ENCODE measurements at regions not wholly inside any gene's neighbourhood (a gene's known extent, or its start where the extent isn't known, plus 50 kb on each side); places are given as distances from the start of the nearest gene placed in this dataset.

DNA sequence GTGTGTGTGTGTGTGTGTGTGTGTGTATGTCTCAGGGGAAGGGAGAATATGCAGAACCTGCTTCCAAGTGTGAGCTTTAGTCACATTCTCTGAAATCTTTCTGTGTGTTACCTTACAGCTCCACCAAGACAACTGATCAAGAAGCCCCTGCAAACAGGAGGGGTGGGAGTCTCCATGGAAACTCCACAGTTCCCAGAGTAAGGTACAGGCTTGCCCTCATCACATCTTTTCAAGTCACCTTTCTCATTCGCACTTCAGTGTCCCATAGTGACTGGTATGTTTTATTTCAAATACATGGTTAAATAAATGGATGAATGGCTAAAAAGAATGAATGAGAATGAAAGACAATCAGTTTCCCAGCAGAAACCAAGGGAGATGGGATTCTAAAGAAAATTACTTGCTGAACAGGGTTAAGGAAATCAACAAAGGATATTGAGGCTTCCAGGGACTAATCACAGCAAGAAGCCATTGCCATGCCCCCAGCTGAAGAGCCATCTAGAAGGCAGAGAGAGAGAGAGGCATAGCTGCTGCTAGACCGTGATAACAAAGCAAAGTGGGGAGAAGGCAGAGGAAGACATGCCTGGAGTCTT is 987.2 kb upstream of the CELF4 start:
- Histone ChIP-seq H3K27me3 (ENCODE audit: low read depth) (no peaks in the 10 kb centered on the region), H3K4me1 (no peaks in the 10 kb centered on the region), H3K27ac (no peak overlapping the region), H3K4me3 (no peak overlapping the region), H3K36me3 (no peaks in the 10 kb centered on the region), H3K9me3 (no peaks in the 10 kb centered on the region)
- TF ChIP-seq, protein P1, sequence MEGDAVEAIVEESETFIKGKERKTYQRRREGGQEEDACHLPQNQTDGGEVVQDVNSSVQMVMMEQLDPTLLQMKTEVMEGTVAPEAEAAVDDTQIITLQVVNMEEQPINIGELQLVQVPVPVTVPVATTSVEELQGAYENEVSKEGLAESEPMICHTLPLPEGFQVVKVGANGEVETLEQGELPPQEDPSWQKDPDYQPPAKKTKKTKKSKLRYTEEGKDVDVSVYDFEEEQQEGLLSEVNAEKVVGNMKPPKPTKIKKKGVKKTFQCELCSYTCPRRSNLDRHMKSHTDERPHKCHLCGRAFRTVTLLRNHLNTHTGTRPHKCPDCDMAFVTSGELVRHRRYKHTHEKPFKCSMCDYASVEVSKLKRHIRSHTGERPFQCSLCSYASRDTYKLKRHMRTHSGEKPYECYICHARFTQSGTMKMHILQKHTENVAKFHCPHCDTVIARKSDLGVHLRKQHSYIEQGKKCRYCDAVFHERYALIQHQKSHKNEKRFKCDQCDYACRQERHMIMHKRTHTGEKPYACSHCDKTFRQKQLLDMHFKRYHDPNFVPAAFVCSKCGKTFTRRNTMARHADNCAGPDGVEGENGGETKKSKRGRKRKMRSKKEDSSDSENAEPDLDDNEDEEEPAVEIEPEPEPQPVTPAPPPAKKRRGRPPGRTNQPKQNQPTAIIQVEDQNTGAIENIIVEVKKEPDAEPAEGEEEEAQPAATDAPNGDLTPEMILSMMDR (IDR thresholded peaks at IDR 0.05): no peak
- ATAC-seq: no peak
- intact Hi-C loops (cut with DNase I): no loop called here
- no peak for DNase-seq

DNA sequence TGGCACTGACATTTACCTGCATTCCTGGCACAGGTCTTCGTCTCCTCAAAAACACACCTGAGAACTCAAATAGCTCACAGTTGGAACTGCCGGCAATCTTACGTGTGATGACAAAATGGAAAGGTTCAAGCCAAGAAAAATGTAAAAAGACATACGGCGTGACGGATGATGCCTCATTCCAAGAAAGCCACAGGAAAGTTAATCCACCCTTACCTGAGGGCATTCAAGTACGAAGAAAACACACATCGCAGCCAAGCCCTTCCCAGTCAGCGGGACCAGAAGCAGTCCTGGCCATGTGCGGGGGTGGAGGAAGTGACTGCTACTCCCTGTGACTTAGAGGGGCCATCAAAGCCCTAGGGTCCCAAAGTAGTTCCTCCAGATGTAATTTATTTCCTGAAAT is 986.3 kb upstream of the CELF4 start:
- Histone ChIP-seq H3K36me3 (no peaks in the 10 kb centered on the region), H3K27me3 (ENCODE audit: low read depth) (no peaks in the 10 kb centered on the region), H3K4me3 (no peak overlapping the region), H3K9me3 (no peaks in the 10 kb centered on the region), H3K27ac (no peak overlapping the region), H3K4me1 (no peaks in the 10 kb centered on the region)
- intact Hi-C loops (cut with DNase I): no loop called here
- ATAC-seq (no peak), DNase-seq (no peak)
- TF ChIP-seq, protein P1 (IDR thresholded peaks at IDR 0.05): no peak

DNA sequence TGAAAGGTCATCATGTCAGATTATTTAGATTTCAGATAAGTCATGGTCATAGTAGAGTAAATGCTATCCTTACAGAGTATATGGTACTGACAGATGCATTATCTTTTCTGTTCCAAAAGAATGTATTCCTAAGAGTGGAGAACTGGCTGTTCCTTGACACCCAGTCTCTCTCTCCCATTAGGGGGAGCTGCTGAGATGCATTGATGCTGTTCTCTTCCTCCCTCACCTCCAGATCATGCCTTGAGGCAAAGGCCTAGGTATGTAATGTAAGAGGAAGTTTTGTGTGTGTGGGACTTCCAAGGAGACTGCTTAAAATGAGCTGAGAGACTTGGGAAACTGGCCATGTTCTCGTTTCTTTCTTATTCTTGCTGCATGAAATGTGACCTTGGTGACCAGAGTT is 979.5 kb upstream of the CELF4 start:
- intact Hi-C loops (cut with DNase I): no loop called here
- H3K4me3 ChIP-seq: no peak overlapping the region
- ATAC-seq (no peak), DNase-seq (no peak)
- no peaks in the 10 kb centered on the region for H3K4me1 ChIP-seq
- no peaks in the 10 kb centered on the region for H3K9me3 ChIP-seq
- no peaks in the 10 kb centered on the region for H3K27me3 ChIP-seq (ENCODE audit: low read depth)
- TF ChIP-seq, protein P1 (IDR thresholded peaks at IDR 0.05): no peak
- H3K27ac ChIP-seq: no peak overlapping the region
- H3K36me3 ChIP-seq: no peaks in the 10 kb centered on the region

DNA sequence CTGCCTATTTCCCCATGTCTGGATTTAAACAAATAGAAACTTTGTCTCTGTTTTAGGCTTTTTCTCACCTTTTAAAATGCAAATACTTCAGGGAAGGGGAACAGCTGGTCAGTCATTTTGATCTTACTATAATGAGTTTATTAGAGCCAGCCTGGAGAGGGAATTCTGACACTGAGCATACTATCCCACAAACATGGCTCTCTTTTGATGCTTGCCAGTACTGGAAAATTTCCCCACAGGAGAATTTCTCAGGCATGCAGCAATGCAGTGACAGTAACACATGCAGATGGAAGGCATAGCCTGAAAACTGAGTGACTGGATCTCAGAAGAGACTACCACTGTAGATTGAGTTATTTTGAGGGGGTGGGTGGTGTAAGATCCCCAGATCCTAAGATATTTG is 974.3 kb upstream of the CELF4 start:
- Histone ChIP-seq H3K27me3 (ENCODE audit: low read depth) (no peaks in the 10 kb centered on the region), H3K27ac (no peak overlapping the region), H3K4me3 (no peak overlapping the region), H3K9me3 (peaks cover 2% of the 10 kb centered on the region), H3K36me3 (no peaks in the 10 kb centered on the region), H3K4me1 (no peaks in the 10 kb centered on the region)
- TF ChIP-seq, protein P1 (IDR thresholded peaks at IDR 0.05): no peak
- DNase-seq (no peak), ATAC-seq (no peak)
- intact Hi-C loops (cut with DNase I): no loop called here

DNA sequence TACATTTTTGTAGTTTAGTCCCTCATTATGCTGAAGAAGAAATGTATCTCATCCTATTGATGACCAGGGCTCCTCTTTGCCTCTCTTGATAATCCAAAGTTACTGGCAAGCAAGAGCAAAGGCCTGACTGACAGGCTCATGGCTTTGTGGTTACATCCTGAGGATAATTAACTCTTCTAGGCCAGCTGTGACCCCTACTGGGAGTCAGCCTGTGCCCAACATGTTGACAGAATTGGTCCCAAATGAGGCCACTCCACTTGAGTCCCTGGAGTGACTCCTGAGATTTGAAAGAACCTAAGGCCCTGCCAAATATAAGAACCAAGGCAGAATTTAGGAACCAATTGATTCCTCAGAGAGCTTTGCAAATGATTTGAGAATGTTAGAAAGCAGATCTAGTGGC is 973.8 kb upstream of the CELF4 start:
- intact Hi-C loops (cut with DNase I): no loop called here
- TF ChIP-seq, protein P1 (IDR thresholded peaks at IDR 0.05): no peak
- Histone ChIP-seq H3K27me3 (ENCODE audit: low read depth) (no peaks in the 10 kb centered on the region), H3K4me3 (no peak overlapping the region), H3K4me1 (no peaks in the 10 kb centered on the region), H3K36me3 (no peaks in the 10 kb centered on the region), H3K9me3 (peaks cover 6% of the 10 kb centered on the region), H3K27ac (no peak overlapping the region)
- DNase-seq (no peak), ATAC-seq (no peak)

DNA sequence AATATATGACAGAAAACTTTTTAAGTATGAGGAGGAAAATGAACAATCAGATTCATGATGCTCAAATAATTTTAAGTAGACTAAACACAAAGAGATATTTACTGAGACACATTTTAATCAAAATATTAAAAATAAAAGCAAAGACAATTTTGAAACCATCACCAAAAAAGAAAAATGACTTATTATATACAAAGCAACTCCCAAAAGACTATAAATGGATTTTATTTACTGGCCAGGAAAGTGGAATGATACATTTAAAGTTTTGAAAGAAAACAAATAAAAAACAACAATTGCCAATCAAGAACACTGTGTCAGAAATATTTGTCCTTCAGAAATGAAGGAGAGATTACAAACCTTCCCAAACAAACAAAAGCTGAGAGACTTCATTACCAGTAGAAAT is 968.5 kb upstream of the CELF4 start:
- ATAC-seq: no peak
- intact Hi-C loops (cut with DNase I): no loop called here

More for the DNA sequence above, 968.5 kb upstream of the CELF4 start:
- H3K4me1 ChIP-seq: no peaks in the 10 kb centered on the region
- H3K27me3 ChIP-seq (ENCODE audit: low read depth): no peaks in the 10 kb centered on the region
- DNase-seq: no peak
- no peaks in the 10 kb centered on the region for H3K36me3 ChIP-seq
- no peak overlapping the region for H3K4me3 ChIP-seq
- TF ChIP-seq, protein P1 (IDR thresholded peaks at IDR 0.05): no peak
- H3K9me3 ChIP-seq: peaks cover 12% of the 10 kb centered on the region
- no peak overlapping the region for H3K27ac ChIP-seq
